ENCODE measurements at regions not wholly inside any gene's neighbourhood (a gene's known extent, or its start where the extent isn't known, plus 50 kb on each side); places are given as distances from the start of the nearest gene placed in this dataset.
A peak's percentile ranks its signal among the peaks of the same experiment; 100 is the strongest.

- DNase-seq (ENCODE audit: low read depth, low spot score): no peak
Observed at GRCh38 chr3:83890039-83890762, 1068.6 kb upstream of the CADM2 start.

GRCh38 chr3:83890763-83891135 lies 1068.0 kb upstream of the CADM2 start:
- DNase-seq (ENCODE audit: low read depth, low spot score): no peak

- DNase-seq (ENCODE audit: low read depth, low spot score): no peak
Observed at GRCh38 chr3:83894223-83894622, 1064.6 kb upstream of the CADM2 start.

- DNase-seq (ENCODE audit: low read depth, low spot score): no peak
Observed at GRCh38 chr3:83895892-83896291, 1062.9 kb upstream of the CADM2 start.

GRCh38 chr3:83902787-83903533 lies 1055.8 kb upstream of the CADM2 start:
- no peak for DNase-seq (ENCODE audit: low read depth, low spot score)

GRCh38 chr3:83913381-83913780 lies 1045.4 kb upstream of the CADM2 start:
- DNase-seq (ENCODE audit: low read depth, low spot score): no peak

- DNase-seq (ENCODE audit: low read depth, low spot score): no peak
Observed at GRCh38 chr3:83926291-83926690, 1032.5 kb upstream of the CADM2 start.

GRCh38 chr3:83928391-83928790 lies 1030.4 kb upstream of the CADM2 start:
- DNase-seq (ENCODE audit: low read depth, low spot score): peak; percentile 10

- no peak for DNase-seq (ENCODE audit: low read depth, low spot score)
Observed at GRCh38 chr3:83928903-83929302, 1029.9 kb upstream of the CADM2 start.

- peak; percentile 43 for DNase-seq (ENCODE audit: low read depth, low spot score)
Observed at GRCh38 chr3:83934192-83935021, 1024.4 kb upstream of the CADM2 start.

GRCh38 chr3:83938491-83938890 lies 1020.3 kb upstream of the CADM2 start:
- DNase-seq (ENCODE audit: low read depth, low spot score): no peak

GRCh38 chr3:83941990-83942745 lies 1016.6 kb upstream of the CADM2 start:
- DNase-seq (ENCODE audit: low read depth, low spot score): no peak

GRCh38 chr3:83946049-83946448 lies 1012.7 kb upstream of the CADM2 start:
- no peak for DNase-seq (ENCODE audit: low read depth, low spot score)

- no peak for DNase-seq (ENCODE audit: low read depth, low spot score)
Observed at GRCh38 chr3:83946554-83946953, 1012.2 kb upstream of the CADM2 start.

GRCh38 chr3:83948771-83949170 lies 1010.0 kb upstream of the CADM2 start:
- no peak for DNase-seq (ENCODE audit: low read depth, low spot score)

GRCh38 chr3:83953417-83954089 lies 1005.2 kb upstream of the CADM2 start:
- DNase-seq (ENCODE audit: low read depth, low spot score): no peak

GRCh38 chr3:83956431-83956830 lies 1002.4 kb upstream of the CADM2 start:
- DNase-seq (ENCODE audit: low read depth, low spot score): no peak

- no peak for DNase-seq (ENCODE audit: low read depth, low spot score)
Observed at GRCh38 chr3:83968356-83968755, 990.4 kb upstream of the CADM2 start.

- no peak for DNase-seq (ENCODE audit: low read depth, low spot score)
Observed at GRCh38 chr3:83971666-83972065, 987.1 kb upstream of the CADM2 start.

- no peak for DNase-seq (ENCODE audit: low read depth, low spot score)
Observed at GRCh38 chr3:84008623-84009022, 950.2 kb upstream of the CADM2 start.

- no peak for DNase-seq (ENCODE audit: low read depth, low spot score)
Observed at GRCh38 chr3:84023842-84024241, 934.9 kb upstream of the CADM2 start.
